MM.1S (cell line): ENCODE measurements at regions not wholly inside any gene's neighbourhood (a gene's known extent, or its start where the extent isn't known, plus 50 kb on each side); places are given as distances from the start of the nearest gene placed in this dataset.
"Not testable (repeated sequence)": the region's sequence is repeated elsewhere in the genome, so short reads cannot be mapped to it uniquely, and the experiment has no call there.

Experiments
- DNase-seq: peaks from one replicate; pipeline ENCODE4 v3.0.0-alpha.2; 2015
- H2AFZ ChIP-seq: fragments of 300-600 bp; sonication (generic); 2 replicates; pipeline ENCODE4 v1.6.0; 2016; ENCODE audit warnings: antibody characterized with exemption, low read length
- H3F3A ChIP-seq: fragments of 300-600 bp; sonication (generic); 2 replicates; pipeline ENCODE4 v1.6.1; 2016; ENCODE audit warnings: mild to moderate bottlenecking, antibody characterized with exemption, low read length, moderate library complexity, mixed read lengths; ENCODE audit not compliant: insufficient read depth
- H3K27ac ChIP-seq: fragments of 300-600 bp; sonication (generic); 2 replicates; pipeline ENCODE4 v1.5.1; 2016; ENCODE audit warnings: mild to moderate bottlenecking, low read length
- H3K27me3 ChIP-seq: fragments of 300-600 bp; sonication (generic); replicated peaks from 2 replicates; pipeline ENCODE4 v1.6.0; 2016; ENCODE audit warnings: low read length; ENCODE audit not compliant: insufficient read depth
- H3K36me3 ChIP-seq: fragments of 300-600 bp; sonication (generic); replicated peaks from 2 replicates; pipeline ENCODE4 v1.6.1; 2016; ENCODE audit warnings: mild to moderate bottlenecking, low read length, mixed read lengths; ENCODE audit not compliant: insufficient read depth
- H3K4me1 ChIP-seq: fragments of 300-600 bp; sonication (generic); 2 replicates; pipeline ENCODE4 v1.6.1; 2016; ENCODE audit warnings: low read length, mixed read lengths
- H3K4me2 ChIP-seq: fragments of 300-600 bp; sonication (generic); 2 replicates; pipeline ENCODE4 v1.6.0; 2016; ENCODE audit warnings: low read depth, low read length
- H3K4me3 ChIP-seq: fragments of 300-600 bp; sonication (generic); 2 replicates; pipeline ENCODE4 v1.5.1; 2016; ENCODE audit warnings: low read length, mixed read lengths
- H3K79me2 ChIP-seq: fragments of 300-600 bp; sonication (generic); 2 replicates; pipeline ENCODE4 v1.6.1; 2016; ENCODE audit warnings: mixed run types, low read length, mixed read lengths
- H3K9ac ChIP-seq: fragments of 300-600 bp; sonication (generic); 2 replicates; pipeline ENCODE4 v1.6.1; 2016; ENCODE audit warnings: low read length, mixed read lengths
- H3K9me2 ChIP-seq: fragments of 300-600 bp; sonication (generic); replicated peaks from 2 replicates; pipeline ENCODE4 v1.6.1; 2016; ENCODE audit warnings: mild to moderate bottlenecking, low read length, mixed read lengths; ENCODE audit not compliant: insufficient read depth
- H3K9me3 ChIP-seq: fragments of 300-600 bp; sonication (generic); replicated peaks from 2 replicates; pipeline ENCODE4 v1.6.1; 2016; ENCODE audit warnings: mild to moderate bottlenecking, low read length, mixed read lengths; ENCODE audit not compliant: insufficient read depth
- H4K20me1 ChIP-seq: fragments of 300-600 bp; sonication (generic); 2 replicates; pipeline ENCODE4 v1.6.1; 2016; ENCODE audit warnings: mild to moderate bottlenecking, low read length, moderate library complexity, mixed read lengths; ENCODE audit not compliant: insufficient read depth
- CTCF ChIP-seq: fragments of 300-600 bp; sonication (generic); IDR thresholded peaks from 2 replicates; pipeline ENCODE4 v1.5.1; 2016; ENCODE audit warnings: antibody characterized with exemption, low read length, mixed read lengths
- EZH2 ChIP-seq: fragments of 300-600 bp; sonication (generic); optimal IDR thresholded peaks from 2 replicates; pipeline ENCODE3; 2017; ENCODE audit warnings: low read depth, mild to moderate bottlenecking, antibody characterized with exemption, low read length, mixed read lengths
- EZH2phosphoT487 ChIP-seq: fragments of 300-600 bp; sonication (generic); IDR thresholded peaks from 2 replicates; pipeline ENCODE4 v1.6.1; 2018; ENCODE audit warnings: antibody characterized with exemption, low read length

DNA sequence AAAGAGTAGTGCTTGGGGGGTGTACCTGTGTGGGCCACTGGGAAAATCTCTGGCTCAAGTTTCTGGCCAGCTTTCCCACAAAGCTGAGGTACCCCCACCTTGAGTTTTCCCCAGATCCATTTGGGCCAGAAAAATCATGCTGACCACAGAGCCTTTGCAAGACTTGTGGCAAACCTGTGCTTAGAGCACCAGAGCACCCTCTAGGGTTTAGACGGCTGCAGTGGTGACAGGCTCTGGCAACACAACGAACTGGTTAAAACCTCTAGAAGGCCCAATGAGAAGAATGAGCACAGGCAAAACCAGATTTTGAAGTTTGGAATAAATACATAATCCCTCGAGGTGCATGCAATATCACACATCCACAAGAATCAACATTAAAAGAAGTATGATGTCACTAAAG, 290.7 kb upstream of the FOLH1 start:
- Histone ChIP-seq H3K4me2 (no peak overlapping the region), H3K9ac (no peak overlapping the region), H3K36me3 (no peaks in the 10 kb centered on the region), H3K79me2 (no peaks in the 10 kb centered on the region), H3K9me2 (no peaks in the 10 kb centered on the region), H3K4me3 (no peak overlapping the region), H3K4me1 (no peaks in the 10 kb centered on the region), H3K27me3 (no peaks in the 10 kb centered on the region), H3F3A (no peaks in the 10 kb centered on the region), H2AFZ (no peak overlapping the region), H4K20me1 (no peaks in the 10 kb centered on the region), H3K9me3 (no peaks in the 10 kb centered on the region), H3K27ac (no peak overlapping the region)
- DNase-seq = no peak
- TF ChIP-seq EZH2 (no peak), CTCF (no peak), EZH2phosphoT487 (no peak)

GRCh38 chr11:49505231-49505630, 296.8 kb upstream of the FOLH1 start:
- no peak overlapping the region for H3K4me2 ChIP-seq
- no peak overlapping the region for H3K4me3 ChIP-seq
- H3K27me3 ChIP-seq = no peaks in the 10 kb centered on the region
- H4K20me1 ChIP-seq = no peaks in the 10 kb centered on the region
- H3K79me2 ChIP-seq = no peaks in the 10 kb centered on the region
- no peak overlapping the region for H3K27ac ChIP-seq
- H2AFZ ChIP-seq = no peak overlapping the region
- no peak for TF ChIP-seq EZH2
- TF ChIP-seq CTCF = no peak
- TF ChIP-seq EZH2phosphoT487 = no peak
- H3F3A ChIP-seq = no peaks in the 10 kb centered on the region
- no peaks in the 10 kb centered on the region for H3K4me1 ChIP-seq
- H3K9ac ChIP-seq = no peak overlapping the region
- no peaks in the 10 kb centered on the region for H3K9me2 ChIP-seq
- no peaks in the 10 kb centered on the region for H3K36me3 ChIP-seq
- no peaks in the 10 kb centered on the region for H3K9me3 ChIP-seq
- no peak for DNase-seq

GRCh38 chr11:49526240-49526829, 317.9 kb upstream of the FOLH1 start:
- not testable (repeated sequence) for H2AFZ ChIP-seq, H3K9me3 ChIP-seq, H3K4me1 ChIP-seq, H3K79me2 ChIP-seq, H3K27me3 ChIP-seq, H3K27ac ChIP-seq, H3K4me2 ChIP-seq, H3K9me2 ChIP-seq, H3K9ac ChIP-seq, H3K4me3 ChIP-seq, H3F3A ChIP-seq, H4K20me1 ChIP-seq, H3K36me3 ChIP-seq
- peak; percentile 41 for DNase-seq
- peak; percentile 54 for TF ChIP-seq CTCF
